ENCODE measurements at regions not wholly inside any gene's neighbourhood (a gene's known extent, or its start where the extent isn't known, plus 50 kb on each side); places are given as distances from the start of the nearest gene placed in this dataset.
"Not testable (repeated sequence)": the region's sequence is repeated elsewhere in the genome, so short reads cannot be mapped to it uniquely, and the experiment has no call there.

GRCh38 chr1:243074224-243074623 is 180.9 kb downstream of the CEP170 start:
- TF ChIP-seq REST (IDR thresholded peaks at IDR 0.05; ENCODE audit: low read depth), result peak; percentile 22
- intact Hi-C loops (cut with micrococcal nuclease); H3K79me2 ChIP-seq (ENCODE audit: insufficient read depth, low read length); H3K4me3 ChIP-seq (replicated peaks in 1 of 2; ENCODE audit: low read depth in 1 of 2, low read length in 2 of 2); CTCF ChIA-PET; H3K9me3 ChIP-seq (ENCODE audit: control insufficient read depth in 1 of 2, insufficient read depth in 1 of 2, low read depth in 1 of 2, low read length in 2 of 2); H4K20me1 ChIP-seq (ENCODE audit: insufficient read depth); RAD21 ChIA-PET (ENCODE audit: low non-redundant PET in 1 of 2, low total read pairs in 2 of 2, uncharacterized antibody in 2 of 2, unreplicated experiment in 2 of 2); H3K4me2 ChIP-seq (ENCODE audit: low read length); BruUV-seq (replicated peaks); H3K9me2 ChIP-seq (ENCODE audit: insufficient read depth); DNase-seq (ENCODE audit: low read depth, low spot score); H3K27me3 ChIP-seq (ENCODE audit: insufficient read depth, low read length); H3K27ac ChIP-seq (ENCODE audit: low read depth, low read length); ATAC-seq; H2AFZ ChIP-seq (ENCODE audit: low read depth, low read length, poor library complexity, severe bottlenecking); POLR2A ChIA-PET; H3K9ac ChIP-seq (ENCODE audit: low read length); H3K4me1 ChIP-seq (ENCODE audit: control insufficient read depth in 1 of 2, insufficient read depth in 2 of 2, low read length in 2 of 2); H3K36me3 ChIP-seq (ENCODE audit: control insufficient read depth in 1 of 2, insufficient read depth in 2 of 2, low read length in 2 of 2): not testable (repeated sequence)

GRCh38 chr1:243067056-243067455 is 188.0 kb downstream of the CEP170 start:
- H3K27ac ChIP-seq (ENCODE audit: low read depth, low read length); H3K79me2 ChIP-seq (ENCODE audit: insufficient read depth, low read length); H4K20me1 ChIP-seq (ENCODE audit: insufficient read depth); H3K4me3 ChIP-seq (replicated peaks in 1 of 2; ENCODE audit: low read depth in 1 of 2, low read length in 2 of 2); H3K9ac ChIP-seq (ENCODE audit: low read length); BruUV-seq (replicated peaks); CTCF ChIA-PET; H3K9me2 ChIP-seq (ENCODE audit: insufficient read depth); H3K9me3 ChIP-seq (ENCODE audit: control insufficient read depth in 1 of 2, insufficient read depth in 1 of 2, low read depth in 1 of 2, low read length in 2 of 2); intact Hi-C loops (cut with micrococcal nuclease); H3K4me1 ChIP-seq (ENCODE audit: control insufficient read depth in 1 of 2, insufficient read depth in 2 of 2, low read length in 2 of 2); ATAC-seq; H3K36me3 ChIP-seq (ENCODE audit: control insufficient read depth in 1 of 2, insufficient read depth in 2 of 2, low read length in 2 of 2); POLR2A ChIA-PET; H3K27me3 ChIP-seq (ENCODE audit: insufficient read depth, low read length); H2AFZ ChIP-seq (ENCODE audit: low read depth, low read length, poor library complexity, severe bottlenecking); RAD21 ChIA-PET (ENCODE audit: low non-redundant PET in 1 of 2, low total read pairs in 2 of 2, uncharacterized antibody in 2 of 2, unreplicated experiment in 2 of 2); H3K4me2 ChIP-seq (ENCODE audit: low read length); DNase-seq (ENCODE audit: low read depth, low spot score): not testable (repeated sequence)

GRCh38 chr1:243061965-243062364 is 193.1 kb downstream of the CEP170 start:
- H3K4me2 ChIP-seq (ENCODE audit: low read length); H3K27ac ChIP-seq (ENCODE audit: low read depth, low read length); H3K4me3 ChIP-seq (replicated peaks in 1 of 2; ENCODE audit: low read depth in 1 of 2, low read length in 2 of 2); H3K9ac ChIP-seq (ENCODE audit: low read length); BruUV-seq (replicated peaks); H3K9me2 ChIP-seq (ENCODE audit: insufficient read depth); H2AFZ ChIP-seq (ENCODE audit: low read depth, low read length, poor library complexity, severe bottlenecking); intact Hi-C loops (cut with micrococcal nuclease); RAD21 ChIA-PET (ENCODE audit: low non-redundant PET in 1 of 2, low total read pairs in 2 of 2, uncharacterized antibody in 2 of 2, unreplicated experiment in 2 of 2); H3K36me3 ChIP-seq (ENCODE audit: control insufficient read depth in 1 of 2, insufficient read depth in 2 of 2, low read length in 2 of 2); DNase-seq (ENCODE audit: low read depth, low spot score); H4K20me1 ChIP-seq (ENCODE audit: insufficient read depth); ATAC-seq; H3K27me3 ChIP-seq (ENCODE audit: insufficient read depth, low read length); POLR2A ChIA-PET; CTCF ChIA-PET; H3K9me3 ChIP-seq (ENCODE audit: control insufficient read depth in 1 of 2, insufficient read depth in 1 of 2, low read depth in 1 of 2, low read length in 2 of 2); H3K4me1 ChIP-seq (ENCODE audit: control insufficient read depth in 1 of 2, insufficient read depth in 2 of 2, low read length in 2 of 2); H3K79me2 ChIP-seq (ENCODE audit: insufficient read depth, low read length): not testable (repeated sequence)

- RAD21 ChIA-PET (ENCODE audit: low non-redundant PET in 1 of 2, low total read pairs in 2 of 2, uncharacterized antibody in 2 of 2, unreplicated experiment in 2 of 2); H3K79me2 ChIP-seq (ENCODE audit: insufficient read depth, low read length); H3K36me3 ChIP-seq (ENCODE audit: control insufficient read depth in 1 of 2, insufficient read depth in 2 of 2, low read length in 2 of 2); DNase-seq (ENCODE audit: low read depth, low spot score); H3K9ac ChIP-seq (ENCODE audit: low read length); H3K4me3 ChIP-seq (replicated peaks in 1 of 2; ENCODE audit: low read depth in 1 of 2, low read length in 2 of 2); H3K9me3 ChIP-seq (ENCODE audit: control insufficient read depth in 1 of 2, insufficient read depth in 1 of 2, low read depth in 1 of 2, low read length in 2 of 2); H3K4me1 ChIP-seq (ENCODE audit: control insufficient read depth in 1 of 2, insufficient read depth in 2 of 2, low read length in 2 of 2); H4K20me1 ChIP-seq (ENCODE audit: insufficient read depth); POLR2A ChIA-PET; H3K27ac ChIP-seq (ENCODE audit: low read depth, low read length); BruUV-seq (replicated peaks); ATAC-seq; H3K4me2 ChIP-seq (ENCODE audit: low read length); H3K27me3 ChIP-seq (ENCODE audit: insufficient read depth, low read length); CTCF ChIA-PET; H3K9me2 ChIP-seq (ENCODE audit: insufficient read depth); H2AFZ ChIP-seq (ENCODE audit: low read depth, low read length, poor library complexity, severe bottlenecking): not testable (repeated sequence)
- intact Hi-C loops (cut with micrococcal nuclease), result loop anchor here (10.0 kb wide), 1 partner anchor 269 kb away; no protein-coding TSS in a partner anchor
These were observed 199.6 kb downstream of the CEP170 start for GRCh38 chr1:243055510-243055909.
